Heart left ventricle (tissue), 16 donors: ENCODE measurements at regions not wholly inside any gene's neighbourhood (a gene's known extent, or its start where the extent isn't known, plus 50 kb on each side); places are given as distances from the start of the nearest gene placed in this dataset.
"Not testable (repeated sequence)": the region's sequence is repeated elsewhere in the genome, so short reads cannot be mapped to it uniquely, and the experiment has no call there.

Experiments
- ATAC-seq, 4 donors: fragments of 200-7000 bp; cut with Tn5 transposase; one replicate each; pipeline ENCODE4 v1.9.1; 2020 to 2022; ENCODE audit warnings: moderate library complexity in 4 of 4, mild to moderate bottlenecking in 3 of 4, moderate number of reproducible peaks in 1 of 4
- DNase-seq, 5 donors: peaks; one replicate each; pipeline ENCODE4 v3.0.0-alpha.2; 2020
- H3K27ac ChIP-seq, 12 donors: fragments of 200-600 bp; sonication (generic) in 4 of 12; one replicate each; pipeline versions ENCODE4 v1.5.0 to v1.8.0; 2016 to 2022; ENCODE audit warnings: mild to moderate bottlenecking in 2 of 12
- H3K27me3 ChIP-seq, 9 donors: fragments of 200-600 bp; sonication (generic) in 2 of 9; one replicate each; pipeline versions ENCODE4 v1.5.1 to v1.8.0; 2016 to 2022; ENCODE audit warnings: mild to moderate bottlenecking in 3 of 9
- H3K36me3 ChIP-seq, 9 donors: fragments of 200-600 bp; sonication (generic) in 2 of 9; one replicate each; pipeline versions ENCODE4 v1.5.0 to v1.8.0; 2018 to 2022; ENCODE audit warnings: mild to moderate bottlenecking in 2 of 9
- H3K4me1 ChIP-seq, 12 donors: fragments of 200-600 bp; sonication (generic) in 4 of 12; one replicate each; pipeline versions ENCODE4 v1.5.0 to v1.8.0; 2016 to 2022; ENCODE audit warnings: mild to moderate bottlenecking in 3 of 12
- H3K4me3 ChIP-seq, 12 donors: fragments of 200-600 bp; sonication (generic) in 4 of 12; one replicate each; pipeline versions ENCODE4 v1.5.0 to v1.8.0; 2017 to 2022; ENCODE audit warnings: mild to moderate bottlenecking in 9 of 12, moderate library complexity in 4 of 12
- H3K9me3 ChIP-seq, 12 donors: fragments of 200-600 bp; sonication (generic) in 4 of 12; one replicate each; pipeline versions ENCODE4 v1.5.0 to v1.8.0; 2016 to 2022; ENCODE audit warnings: mild to moderate bottlenecking in 1 of 12
- CTCF ChIP-seq, 12 donors: fragments of 200-600 bp; sonication (generic) in 4 of 12; IDR thresholded peaks; one replicate each; pipeline versions ENCODE4 v1.5.0 to v1.8.0; 2018 to 2022; ENCODE audit warnings: antibody characterized with exemption in 12 of 12, mild to moderate bottlenecking in 5 of 12
- POLR2A ChIP-seq, 2 donors: fragments of 450-650 bp; IDR thresholded peaks; one replicate each; pipeline ENCODE4 v1.6.1; 2017; ENCODE audit warnings: antibody characterized with exemption in 2 of 2, mild to moderate bottlenecking in 2 of 2, moderate library complexity in 2 of 2
- WGBS, 4 donors: extraction: QIAGEN DNeasy Blood & Tissue Kit in 2 of 4; methylation state at CpG; one replicate each; pipeline versions ENCODE4 v1.1.5 to v1.1.7; 2013 to 2018; 5-methylcytosine and 5-hydroxymethylcytosine counted together
- intact Hi-C, 10 donors: fragments of 100-400 bp; cut with DNase I; formaldehyde crosslinking; loops; one replicate each; pipeline versions ENCODE4 v1.11.1 to v1.14.2; 2022
- donor health status: ischemic (EF 13 %, LVEDD 7.1; RV severe dilation, severe dysfunction).
- donor health status: healthy with polysubstance abuse.
- donor health status: DM: no; HTN: yes; CAD: no.
- donor health status: DM: no; HTN: no; CAD: no.
- donor health status: ischemic (EF 25% LVEDD 6.9; RV normal size, moderate dysfunction).
- donor health status: ischemic (EF 25% LVEDD 5.7; RV mildly dilated, moderate dysfunction).
- donor health status: healthy.
- donor health status: DM: yes; HTN: yes; CAD: no.
- donor health status: ischemic (EF 35%, LVEDD 5.7; RV mildly dilated, moderate dysfunction).
- donor health status: nonischemic (EF 11% LVEDD 7.7; RV severe dilation, severe dysfunction).
- donor health status: DM: yes; HTN: yes; CAD: no.
- donor health status: PGD.
- donor health status: ischemic (EF 29% LVEDD 5.4; RV normal size, mild dysfunction).
- donor health status: nonischemic (EF 23%, LVEDD 6.1; RV moderate dilation, normal function).

GRCh38 chr16:58797137-58797801 lies 63.2 kb upstream of the GOT2 start:
- TF ChIP-seq POLR2A (IDR thresholded peaks at IDR 0.05) (no peak), CTCF (IDR thresholded peaks at IDR 0.05) (no peak)
- H3K4me1 ChIP-seq = peaks cover 0 to 9% (median 0%) of the 10 kb centered on the region in 12 donors
- peaks cover 0 to 23% (median 0%) of the 10 kb centered on the region in 12 donors for H3K9me3 ChIP-seq
- H3K4me3 ChIP-seq = no peak overlapping the region
- H3K27ac ChIP-seq = no peak overlapping the region
- no peaks in the 10 kb centered on the region for H3K27me3 ChIP-seq
- no peaks in the 10 kb centered on the region for H3K36me3 ChIP-seq
- ATAC-seq (no peak), DNase-seq (no peak)
- intact Hi-C loops = no loop called here
- 88 to 91% (median 89%) methylated on average over 9 of the region's 9 CpGs for WGBS, 4 donors

GRCh38 chr16:58793366-58793765 lies 59.2 kb upstream of the GOT2 start:
- no peak for TF ChIP-seq CTCF (IDR thresholded peaks at IDR 0.05)
- TF ChIP-seq POLR2A (IDR thresholded peaks at IDR 0.05) = no peak
- ATAC-seq (peak in 1 of 4 donors; percentile 3), DNase-seq (no peak)
- Histone ChIP-seq H3K27me3 (no peaks in the 10 kb centered on the region), H3K9me3 (no peaks in the 10 kb centered on the region), H3K27ac (peak overlapping the region in 1 of 12 donors; percentile 60), H3K4me1 (peaks cover 0 to 18% (median 0%) of the 10 kb centered on the region in 12 donors), H3K4me3 (no peak overlapping the region), H3K36me3 (no peaks in the 10 kb centered on the region)
- WGBS, 4 donors = 59 to 83% (median 66%) methylated on average over 1 of the region's 1 CpG
- intact Hi-C loops = no loop called here

GRCh38 chr16:58792188-58792587 lies 58.1 kb upstream of the GOT2 start:
- peak; percentile 69 to 83 (median 77) for ATAC-seq
- H3K36me3 ChIP-seq = no peaks in the 10 kb centered on the region
- no peak for DNase-seq
- TF ChIP-seq POLR2A (IDR thresholded peaks at IDR 0.05) (no peak), CTCF (IDR thresholded peaks at IDR 0.05) (no peak)
- intact Hi-C loops = no loop called here
- no peaks in the 10 kb centered on the region for H3K9me3 ChIP-seq
- peak overlapping the region in 10 of 12 donors; percentile 12 to 73 (median 51) for H3K27ac ChIP-seq
- no peak overlapping the region for H3K4me3 ChIP-seq
- H3K27me3 ChIP-seq = no peaks in the 10 kb centered on the region
- peaks cover 0 to 18% (median 0%) of the 10 kb centered on the region in 12 donors for H3K4me1 ChIP-seq
- 10 to 13% (median 12%) methylated on average over 2 of the region's 2 CpGs for WGBS, 4 donors

- intact Hi-C loops = not testable (repeated sequence)
- peak in 2 of 4 donors; percentile 32 to 69 for ATAC-seq
Observed at GRCh38 chr16:58790816-58791557, 56.9 kb upstream of the GOT2 start.

More at GRCh38 chr16:58790816-58791557, 56.9 kb upstream of the GOT2 start:
- not testable (repeated sequence) for H3K27me3 ChIP-seq, H3K36me3 ChIP-seq, H3K9me3 ChIP-seq, H3K4me3 ChIP-seq
- 73 to 91% (median 83%) methylated on average over 9 to 32 of the region's 32 CpGs for WGBS, 4 donors
- peak in 1 of 5 donors; percentile 45 for DNase-seq
- H3K27ac ChIP-seq = peak overlapping the region in 6 of 12 donors; percentile 28 to 73 (median 52)
- H3K4me1 ChIP-seq = peaks cover 0 to 18% (median 0%) of the 10 kb centered on the region in 12 donors
